ENCODE measurements at regions not wholly inside any gene's neighbourhood (a gene's known extent, or its start where the extent isn't known, plus 50 kb on each side); places are given as distances from the start of the nearest gene placed in this dataset.

GRCh38 chr15:93881310-93881709 is 350.1 kb upstream of the MCTP2 start:
- no peak for TF ChIP-seq POLR2A (IDR thresholded peaks at IDR 0.05)
- TF ChIP-seq CTCF (IDR thresholded peaks at IDR 0.05 in 4 of 5, conservative IDR thresholded peaks at IDR 0.05 in 1 of 5), result no peak

Data from gastrocnemius medialis (tissue), 4 donors.